Osteoblast (primary cell): ENCODE measurements at regions not wholly inside any gene's neighbourhood (a gene's known extent, or its start where the extent isn't known, plus 50 kb on each side); places are given as distances from the start of the nearest gene placed in this dataset.
"Not testable (repeated sequence)": the region's sequence is repeated elsewhere in the genome, so short reads cannot be mapped to it uniquely, and the experiment has no call there.

Experiments
- DNase-seq: peaks from one replicate; pipeline ENCODE4 v3.0.0; 2011; ENCODE audit warnings: low spot score, mixed read lengths; ENCODE audit not compliant: insufficient read length; ENCODE audit errors: missing footprints
- H2AFZ ChIP-seq: 2 replicates; pipeline ENCODE4 v1.6.0; 2011; ENCODE audit warnings: mild to moderate bottlenecking, low read length
- H3K27ac ChIP-seq: 2 replicates; pipeline ENCODE4 v1.5.1; 2011; ENCODE audit warnings: mild to moderate bottlenecking, low read depth, low read length, moderate library complexity
- H3K27me3 ChIP-seq: 2 replicates; pipeline ENCODE4 v1.6.0; 2012; ENCODE audit warnings: mild to moderate bottlenecking, control low read depth, inconsistent platforms, low read length, moderate library complexity; ENCODE audit not compliant: insufficient read depth
- H3K36me3 ChIP-seq: 2 replicates; pipeline ENCODE4 v1.5.1; 2011; ENCODE audit warnings: mild to moderate bottlenecking, low read length, control low read depth, moderate library complexity; ENCODE audit not compliant: insufficient read depth
- H3K4me1 ChIP-seq: 2 replicates; pipeline ENCODE4 v1.5.1; 2011; ENCODE audit warnings: mild to moderate bottlenecking, low read length, control low read depth, moderate library complexity; ENCODE audit not compliant: insufficient read depth
- H3K4me2 ChIP-seq: 2 replicates; pipeline ENCODE4 v1.6.0; 2011; ENCODE audit warnings: mild to moderate bottlenecking, low read length; ENCODE audit not compliant: insufficient read depth
- H3K4me3 ChIP-seq: fragments of 200-600 bp; sonication (generic); 3 replicates; pipeline ENCODE4 v1.5.1; 2012; ENCODE audit warnings: mild to moderate bottlenecking, low read length, inconsistent platforms; ENCODE audit not compliant: insufficient read depth
- H3K79me2 ChIP-seq: 2 replicates; pipeline ENCODE4 v1.6.0; 2012; ENCODE audit warnings: mild to moderate bottlenecking, low read length, control low read depth, inconsistent platforms; ENCODE audit not compliant: insufficient read depth
- H3K9me3 ChIP-seq: 2 replicates; pipeline ENCODE4 v1.5.1; 2011; ENCODE audit warnings: low read depth, low read length, control low read depth
- H4K20me1 ChIP-seq: 2 replicates; pipeline ENCODE4 v1.6.0; 2012; ENCODE audit warnings: mild to moderate bottlenecking, low read length, control low read depth; ENCODE audit not compliant: insufficient read depth
- CTCF ChIP-seq: IDR thresholded peaks from 2 replicates; pipeline ENCODE4 v1.5.1; 2011; ENCODE audit warnings: mild to moderate bottlenecking, low read depth, low read length, moderate library complexity; ENCODE audit errors: extremely low read depth

- H3K36me3 ChIP-seq = no peaks in the 10 kb centered on the region
- no peaks in the 10 kb centered on the region for H3K27me3 ChIP-seq
- no peak for TF ChIP-seq CTCF
- H3K4me2 ChIP-seq = no peak overlapping the region
- no peaks in the 10 kb centered on the region for H3K4me1 ChIP-seq
- no peaks in the 10 kb centered on the region for H3K79me2 ChIP-seq
- DNase-seq = no peak
- no peak overlapping the region for H2AFZ ChIP-seq
- no peak overlapping the region for H3K4me3 ChIP-seq
- no peaks in the 10 kb centered on the region for H3K9me3 ChIP-seq
- H4K20me1 ChIP-seq = no peaks in the 10 kb centered on the region
- H3K27ac ChIP-seq = no peak overlapping the region
Measured at GRCh38 chr7:16264823-16265804, 156.2 kb downstream of the CRPPA start.

GRCh38 chr7:16264036-16264819, 157.1 kb downstream of the CRPPA start:
- Histone ChIP-seq H3K4me2 (no peak overlapping the region), H3K4me1 (no peaks in the 10 kb centered on the region), H3K79me2 (no peaks in the 10 kb centered on the region), H3K4me3 (no peak overlapping the region), H3K36me3 (no peaks in the 10 kb centered on the region), H2AFZ (no peak overlapping the region), H3K27me3 (no peaks in the 10 kb centered on the region), H3K27ac (no peak overlapping the region), H4K20me1 (no peaks in the 10 kb centered on the region), H3K9me3 (no peaks in the 10 kb centered on the region)
- DNase-seq = no peak
- TF ChIP-seq CTCF = no peak

- H3K4me1 ChIP-seq, H3K9me3 ChIP-seq, DNase-seq, H3K27me3 ChIP-seq, H3K4me2 ChIP-seq, H3K79me2 ChIP-seq, H3K27ac ChIP-seq, H4K20me1 ChIP-seq, H2AFZ ChIP-seq, H3K36me3 ChIP-seq, H3K4me3 ChIP-seq: not testable (repeated sequence)
Measured at GRCh38 chr7:16263377-16263776, 158.0 kb downstream of the CRPPA start.

GRCh38 chr7:16261654-16262053, 159.7 kb downstream of the CRPPA start:
- Histone ChIP-seq H3K4me2 (no peak overlapping the region), H2AFZ (no peak overlapping the region), H4K20me1 (no peaks in the 10 kb centered on the region), H3K36me3 (no peaks in the 10 kb centered on the region), H3K4me3 (no peak overlapping the region), H3K4me1 (no peaks in the 10 kb centered on the region), H3K27ac (no peak overlapping the region), H3K27me3 (no peaks in the 10 kb centered on the region), H3K9me3 (no peaks in the 10 kb centered on the region), H3K79me2 (no peaks in the 10 kb centered on the region)
- no peak for DNase-seq
- no peak for TF ChIP-seq CTCF
